K562 (cell line): ENCODE measurements at regions not wholly inside any gene's neighbourhood (a gene's known extent, or its start where the extent isn't known, plus 50 kb on each side); places are given as distances from the start of the nearest gene placed in this dataset.

ENCODE experiments used
- ATAC-seq: fragments of 200-7000 bp; cut with Tn5 transposase; 3 replicates; pipeline ENCODE4 v1.9.1; 2020; ENCODE audit warnings: moderate library complexity
- BruUV-seq: library from RNA; stranded (reverse); fragments of 400-500 nt; replicated peaks from 2 replicates; lab custom pipeline; 2021; lab: Mats Ljungman, UMichigan
- CTCF ChIA-PET: fragments of 300-600 bp; formaldehyde crosslinking; extraction: SDS; loops from one replicate; lab custom pipeline; 2021; ENCODE audit warnings: low intra/inter-chr PET ratio; lab: Yijun Ruan, JAX
- POLR2A ChIA-PET: fragments of 300-600, 350-650 bp; sonication (Branson Sonifier 250); formaldehyde crosslinking; extraction: SDS; loops from one replicate; lab custom pipeline; 2021; ENCODE audit warnings: antibody characterized with exemption, inconsistent platforms; lab: Yijun Ruan, JAX
- DNase-seq, 4 experiments: peaks; one replicate each; pipeline versions ENCODE4 v3.0.0 to v3.0.0-alpha.2; 2011 to 2018; ENCODE audit warnings: low spot score in 3 of 4, mixed read lengths in 3 of 4; ENCODE audit errors: extremely low read depth in 1 of 4
- FAIRE-seq: peaks from 2 replicates; lab custom pipeline; 2011; peaks lifted over from hg19 to GRCh38; lab: Jason Lieb, UNC
- H2AFZ ChIP-seq: 2 replicates; pipeline ENCODE4 v1.6.0; 2011; ENCODE audit warnings: low read depth, low read length, control low read depth, inconsistent platforms
- H3K27ac ChIP-seq: fragments of 200-600 bp; 3 replicates; pipeline ENCODE4 v1.8.0; 2011; ENCODE audit warnings: low read depth, mild to moderate bottlenecking, control low read depth, inconsistent platforms, low read length, moderate library complexity, mixed read lengths; ENCODE audit errors: extremely low read depth
- H3K27me3 ChIP-seq, 2 experiments: fragments of 300-600 bp in 1 of 2; 2 replicates in 1 of 2; 3 replicates in 1 of 2; pipeline versions ENCODE4 v1.6.0 to v1.8.0; 2011; ENCODE audit warnings: inconsistent platforms in 2 of 2, low read length in 2 of 2, mild to moderate bottlenecking in 1 of 2, mixed read lengths in 1 of 2, moderate library complexity in 1 of 2; ENCODE audit not compliant: control insufficient read depth in 2 of 2, insufficient read depth in 2 of 2
- H3K36me3 ChIP-seq: fragments of 300-600 bp; 3 replicates; pipeline ENCODE4 v1.8.0; 2011; ENCODE audit warnings: mild to moderate bottlenecking, low read length, inconsistent platforms; ENCODE audit not compliant: control insufficient read depth, insufficient read depth
- H3K4me1 ChIP-seq, 2 experiments: fragments of 200-600 bp in 1 of 2; replicated peaks in 1 of 2; 2 replicates in 1 of 2; 3 replicates in 1 of 2; pipeline versions ENCODE4 v1.5.1 to v1.8.0; 2011; ENCODE audit warnings: inconsistent platforms in 2 of 2, low read length in 2 of 2, mild to moderate bottlenecking in 1 of 2, mixed read lengths in 1 of 2, moderate library complexity in 1 of 2; ENCODE audit not compliant: control insufficient read depth in 2 of 2, insufficient read depth in 2 of 2
- H3K4me2 ChIP-seq: 2 replicates; pipeline ENCODE4 v1.6.1; 2011; ENCODE audit warnings: low read length, control low read depth, inconsistent platforms, mixed read lengths; ENCODE audit not compliant: insufficient read depth
- H3K4me3 ChIP-seq: fragments of 200-600 bp; sonication (generic), shearing (Covaris generic); 2 replicates; pipeline ENCODE4 v1.5.1; 2016; ENCODE audit warnings: control low read depth, inconsistent platforms
- H3K79me2 ChIP-seq: fragments of 200-600 bp; 3 replicates; pipeline ENCODE4 v1.8.0; 2011; ENCODE audit warnings: low read length, inconsistent platforms; ENCODE audit not compliant: control insufficient read depth, insufficient read depth
- H3K9ac ChIP-seq, 2 experiments: 2 replicates each; pipeline versions ENCODE4 v1.6.0 to v1.6.1; 2011; ENCODE audit warnings: low read depth in 2 of 2, low read length in 2 of 2, control low read depth in 1 of 2, inconsistent platforms in 1 of 2, mild to moderate bottlenecking in 1 of 2, mixed read lengths in 1 of 2; ENCODE audit not compliant: insufficient read depth in 1 of 2
- H3K9me1 ChIP-seq: one replicate; pipeline ENCODE4 v1.6.0; 2011; ENCODE audit warnings: inconsistent platforms, mild to moderate bottlenecking, low read length, moderate library complexity; ENCODE audit not compliant: control insufficient read depth, insufficient read depth
- H3K9me3 ChIP-seq: replicated peaks from 2 replicates; pipeline ENCODE4 v1.5.1; 2011; ENCODE audit warnings: low read depth, low read length, inconsistent platforms; ENCODE audit not compliant: control insufficient read depth, insufficient read depth
- H4K20me1 ChIP-seq: replicated peaks from 2 replicates; pipeline ENCODE4 v1.6.1; 2011; ENCODE audit warnings: low read length, inconsistent platforms, mixed read lengths; ENCODE audit not compliant: control insufficient read depth, insufficient read depth
- ATF2 ChIP-seq: sonication (generic); formaldehyde crosslinking; IDR thresholded peaks from 2 replicates; pipeline ENCODE4 v1.8.1; 2022; ENCODE audit warnings: missing genetic modification reagents
- FOXK2 ChIP-seq, 2 experiments: fragments of 450-650 bp; IDR thresholded peaks in 1 of 2; conservative IDR thresholded peaks in 1 of 2; 2 replicates each; pipeline ENCODE4 v1.6.1; 2016; ENCODE audit warnings: low read depth in 2 of 2, mild to moderate bottlenecking in 1 of 2
- KDM5B ChIP-seq: fragments of 200-600 bp; sonication (generic); IDR thresholded peaks from 2 replicates; pipeline ENCODE4 v1.6.1; 2012; ENCODE audit warnings: low read depth, mild to moderate bottlenecking, moderate library complexity, low read length, control low read depth, inconsistent platforms; ENCODE audit not compliant: insufficient replicate concordance
- NFIX ChIP-seq: fragments of 250-450 bp; sonication (Bioruptor Pico); IDR thresholded peaks from 2 replicates; pipeline ENCODE4 v1.4.0; 2020; ENCODE audit warnings: low read depth, mild to moderate bottlenecking, moderate library complexity
- TARDBP ChIP-seq: fragments of 450-650 bp; IDR thresholded peaks from 2 replicates; pipeline ENCODE4 v1.6.1; 2016
- TOE1 ChIP-seq, 2 experiments: fragments of 450-650 bp in 1 of 2; sonication (generic) in 1 of 2; formaldehyde crosslinking in 1 of 2; IDR thresholded peaks; 2 replicates each; pipeline versions ENCODE4 v1.7.1 to v1.8.0; 2016 to 2022; ENCODE audit warnings: borderline replicate concordance in 2 of 2, mild to moderate bottlenecking in 2 of 2, antibody characterized with exemption in 1 of 2, inconsistent platforms in 1 of 2, low read depth in 1 of 2, missing genetic modification reagents in 1 of 2, moderate library complexity in 1 of 2
- ZBTB17 ChIP-seq: fragments of 450-650 bp; formaldehyde crosslinking; IDR thresholded peaks from 2 replicates; pipeline ENCODE4 v1.4.0; 2020; ENCODE audit warnings: mild to moderate bottlenecking
- ZNF23 ChIP-seq: fragments of 250-450 bp; sonication (Bioruptor Pico); IDR thresholded peaks from 2 replicates; pipeline ENCODE4 v1.4.0; 2020; ENCODE audit warnings: mild to moderate bottlenecking
- ZNF277 ChIP-seq: fragments of 250-450 bp; sonication (Bioruptor Pico); IDR thresholded peaks from 2 replicates; pipeline ENCODE4 v1.8.0; 2022; ENCODE audit warnings: inconsistent platforms, mild to moderate bottlenecking, moderate library complexity, borderline replicate concordance
- WGBS: fragments of 100-300 bp; shearing (Covaris generic); methylation state at CpG from one replicate; pipeline ENCODE4 v1.1.6; 2016; ENCODE audit warnings: low coverage, mixed read lengths; ENCODE audit not compliant: insufficient coverage; ENCODE audit errors: missing lambda C conversion rate; 5-methylcytosine and 5-hydroxymethylcytosine counted together
- in situ Hi-C: fragments of 300-500 bp; cut with MboI; formaldehyde crosslinking; loops from 4 replicates; pipeline ENCODE4 v1.15.0; 2018; ENCODE audit warnings: inconsistent platforms, mixed read lengths
- intact Hi-C: fragments of 100-400 bp; cut with micrococcal nuclease; formaldehyde crosslinking; loops from 2 replicates; pipeline ENCODE4 v1.14.2; 2022
- TF ChIP-seq, protein P1 (sequence below): sonication (generic); formaldehyde crosslinking; IDR thresholded peaks from 2 replicates; pipeline ENCODE4 v1.8.0; 2022; ENCODE audit warnings: mild to moderate bottlenecking, missing genetic modification reagents
- TF ChIP-seq, protein P2 (sequence below), 2 experiments: fragments of 450-650 bp; IDR thresholded peaks; 2 replicates each; pipeline ENCODE4 v1.6.1; 2016

DNA sequence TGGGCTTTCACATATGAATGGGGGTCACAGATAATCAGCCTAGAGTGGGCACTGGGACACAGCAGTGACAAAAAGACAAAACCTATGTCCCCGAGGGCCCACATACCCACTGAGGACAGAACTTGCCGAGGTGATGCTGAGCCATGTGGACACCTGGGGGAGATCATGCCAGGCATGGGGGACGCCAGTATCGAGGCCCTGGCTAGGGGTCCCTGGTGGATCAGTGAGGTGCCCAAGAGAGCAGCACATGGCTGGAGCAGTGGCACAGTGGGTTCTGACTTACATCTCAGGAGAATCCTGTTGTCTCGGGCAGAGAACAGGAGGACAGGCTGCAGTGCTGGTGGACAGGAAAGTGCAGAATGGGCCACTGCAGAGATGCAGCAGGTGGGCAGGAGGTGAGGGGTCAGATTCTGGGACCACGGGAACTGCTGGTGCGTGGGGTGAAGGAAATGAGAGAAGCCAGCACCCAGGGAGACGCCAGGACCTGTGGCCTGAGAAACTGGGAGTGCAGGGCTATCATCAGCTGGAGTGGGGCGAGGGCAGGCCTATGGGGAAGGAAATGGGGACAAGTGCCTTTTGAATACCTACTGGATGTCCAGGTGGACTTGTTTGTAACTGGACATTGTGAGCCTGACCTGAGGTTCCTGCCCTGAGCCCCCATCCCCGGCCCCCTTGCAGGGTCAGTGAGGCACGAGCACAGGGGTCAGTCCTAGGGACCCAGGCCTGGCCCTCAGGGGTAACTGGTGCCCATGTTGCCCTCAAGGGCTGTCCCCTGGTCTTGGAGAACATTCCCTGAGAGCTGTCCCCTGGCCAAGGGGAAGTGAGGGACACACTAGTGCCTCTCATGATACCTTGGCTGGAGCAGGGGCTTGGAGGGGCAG is 91.2 kb upstream of the RET start (continued):
- TF ChIP-seq, protein P1, sequence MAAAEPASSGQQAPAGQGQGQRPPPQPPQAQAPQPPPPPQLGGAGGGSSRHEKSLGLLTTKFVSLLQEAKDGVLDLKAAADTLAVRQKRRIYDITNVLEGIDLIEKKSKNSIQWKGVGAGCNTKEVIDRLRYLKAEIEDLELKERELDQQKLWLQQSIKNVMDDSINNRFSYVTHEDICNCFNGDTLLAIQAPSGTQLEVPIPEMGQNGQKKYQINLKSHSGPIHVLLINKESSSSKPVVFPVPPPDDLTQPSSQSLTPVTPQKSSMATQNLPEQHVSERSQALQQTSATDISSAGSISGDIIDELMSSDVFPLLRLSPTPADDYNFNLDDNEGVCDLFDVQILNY (CRISPR knock-in tag) = no peak
- TF ChIP-seq ZNF277 = no peak

GRCh38 chr10:42986633-42987032 is 90.2 kb upstream of the RET start:
- Histone ChIP-seq H4K20me1 (peaks cover 4% of the 10 kb centered on the region; the same call in 1 of the 2 replicates), H3K36me3 (no peaks in the 10 kb centered on the region), H3K9me3 (no peaks in the 10 kb centered on the region), H3K4me1 (peaks cover 7 to 23% of the 10 kb centered on the region in 2 experiments; a peak in 3 of 5 replicates), H3K9ac (no peak overlapping the region), H3K4me2 (no peak overlapping the region), H3K9me1 (peaks cover 3% of the 10 kb centered on the region), H3K27ac (no peak overlapping the region), H2AFZ (no peak overlapping the region), H3K4me3 (no peak overlapping the region), H3K79me2 (no peaks in the 10 kb centered on the region), H3K27me3 (peaks cover 0 to 37% of the 10 kb centered on the region in 2 experiments; a peak in 1 of 5 replicates)
- DNase-seq (no peak), ATAC-seq (no peak), FAIRE-seq (no peak)
- intact Hi-C loops = loop anchor here (10.0 kb wide), 1 partner anchor 88 kb away; the partner anchor contains the start of gene RET
- peak; percentile 95 for TF ChIP-seq ZBTB17 (CRISPR knock-in tag)
- TF ChIP-seq NFIX = no peak
- no peak for TF ChIP-seq TOE1 (IDR thresholded peaks at IDR 0.05; ENCODE audit: borderline replicate concordance)
- TF ChIP-seq TOE1 (CRISPR knock-in tag; IDR thresholded peaks at IDR 0.05; ENCODE audit: borderline replicate concordance, low read depth) = no peak
- TF ChIP-seq TARDBP = no peak
- TF ChIP-seq, protein P2, sequence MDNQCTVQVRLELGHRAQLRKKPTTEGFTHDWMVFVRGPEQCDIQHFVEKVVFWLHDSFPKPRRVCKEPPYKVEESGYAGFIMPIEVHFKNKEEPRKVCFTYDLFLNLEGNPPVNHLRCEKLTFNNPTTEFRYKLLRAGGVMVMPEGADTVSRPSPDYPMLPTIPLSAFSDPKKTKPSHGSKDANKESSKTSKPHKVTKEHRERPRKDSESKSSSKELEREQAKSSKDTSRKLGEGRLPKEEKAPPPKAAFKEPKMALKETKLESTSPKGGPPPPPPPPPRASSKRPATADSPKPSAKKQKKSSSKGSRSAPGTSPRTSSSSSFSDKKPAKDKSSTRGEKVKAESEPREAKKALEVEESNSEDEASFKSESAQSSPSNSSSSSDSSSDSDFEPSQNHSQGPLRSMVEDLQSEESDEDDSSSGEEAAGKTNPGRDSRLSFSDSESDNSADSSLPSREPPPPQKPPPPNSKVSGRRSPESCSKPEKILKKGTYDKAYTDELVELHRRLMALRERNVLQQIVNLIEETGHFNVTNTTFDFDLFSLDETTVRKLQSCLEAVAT (IDR thresholded peaks at IDR 0.05) = peak in 1 of 2 experiments; percentile 86; a peak in 2 of 4 replicates
- peak; percentile 97 for TF ChIP-seq ZNF23
- no peak for TF ChIP-seq FOXK2 (conservative IDR thresholded peaks at IDR 0.05 in 1 of 2, IDR thresholded peaks at IDR 0.05 in 1 of 2; ENCODE audit: low read depth in 2 of 2)
- no peak for TF ChIP-seq ZNF277
- no peak for TF ChIP-seq ATF2 (CRISPR knock-in tag)
- no peak for TF ChIP-seq KDM5B
- ChIA-PET CTCF (no interaction called here), POLR2A (interaction anchor here (0.6 to 0.9 kb wide), 3 partner anchors 10 to 11 kb away, joined by 3 to 4 read pairs (median 3); no protein-coding TSS in a partner anchor)
- BruUV-seq = no TSS peak
- in situ Hi-C loops = no loop called here
- WGBS = 2% methylated on average over 4 of the region's 4 CpGs
